Peyer's patch (tissue), 4 donors: ENCODE measurements at regions not wholly inside any gene's neighbourhood (a gene's known extent, or its start where the extent isn't known, plus 50 kb on each side); places are given as distances from the start of the nearest gene placed in this dataset.

Experiments used
- DNase-seq, 3 donors: peaks; one replicate each; pipeline ENCODE4 v3.0.0-alpha.2; 2017 to 2019
- H3K27ac ChIP-seq, 4 donors: fragments of 200-600 bp; sonication (generic); one replicate each; pipeline ENCODE4 v1.5.1; 2016 to 2019
- H3K27me3 ChIP-seq, 2 donors: fragments of 200-600 bp; sonication (generic); one replicate each; pipeline ENCODE4 v1.5.1; 2019
- H3K36me3 ChIP-seq, 3 donors: fragments of 200-600 bp; sonication (generic); one replicate each; pipeline ENCODE4 v1.5.1; 2016 to 2019
- H3K4me1 ChIP-seq, 4 donors: fragments of 200-600 bp; sonication (generic); one replicate each; pipeline ENCODE4 v1.5.1; 2016 to 2019
- H3K4me3 ChIP-seq, 4 donors: fragments of 200-600 bp; sonication (generic); 1 replicate in 3 of 4; 2 replicates in 1 of 4; pipeline ENCODE4 v1.5.1; 2016 to 2019; ENCODE audit warnings: mild to moderate bottlenecking in 1 of 4
- H3K9me3 ChIP-seq, 4 donors: fragments of 200-600 bp; sonication (generic); one replicate each; pipeline ENCODE4 v1.5.1; 2016 to 2019; ENCODE audit warnings: mild to moderate bottlenecking in 1 of 4
- POLR2A ChIP-seq, 2 donors: fragments of 450-650 bp; IDR thresholded peaks; one replicate each; pipeline ENCODE4 v1.5.1; 2017; ENCODE audit warnings: antibody characterized with exemption in 2 of 2, mild to moderate bottlenecking in 2 of 2, moderate library complexity in 2 of 2
- TF ChIP-seq, protein P1 (sequence below), 6 experiments: fragments of 450-650 bp in 4 of 6; fragments of 200-600 bp in 2 of 6; sonication (generic) in 1 of 6; IDR thresholded peaks; one replicate each; pipeline ENCODE4 v1.5.1; 2017 to 2019; ENCODE audit warnings: antibody characterized with exemption in 6 of 6, mild to moderate bottlenecking in 3 of 6, moderate library complexity in 1 of 6

DNA sequence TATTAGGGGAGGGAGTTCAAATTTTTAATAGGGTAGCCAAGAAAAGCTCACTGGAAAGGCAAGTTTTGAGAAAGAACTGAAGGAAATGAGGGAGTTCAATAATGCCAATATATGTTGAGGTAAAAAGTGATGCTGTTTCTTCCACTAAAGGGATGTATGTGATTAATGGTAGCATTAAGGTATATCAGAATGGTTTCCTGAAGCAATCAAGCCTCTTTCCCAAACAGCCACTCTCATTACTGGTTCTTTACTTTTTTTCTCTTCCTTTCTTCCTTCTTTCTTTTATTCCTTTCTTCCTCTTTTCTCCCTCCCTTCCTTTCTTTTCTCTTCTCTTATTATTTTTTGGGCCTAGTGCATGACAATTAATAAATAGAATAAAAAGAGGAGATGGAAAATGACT lies 433.5 kb downstream of the SATB2 start:
- no peak overlapping the region for H3K4me3 ChIP-seq
- no peaks in the 10 kb centered on the region for H3K4me1 ChIP-seq
- no peaks in the 10 kb centered on the region for H3K27me3 ChIP-seq
- H3K9me3 ChIP-seq, result no peaks in the 10 kb centered on the region
- no peak overlapping the region for H3K27ac ChIP-seq
- DNase-seq, result no peak
- TF ChIP-seq, protein P1, sequence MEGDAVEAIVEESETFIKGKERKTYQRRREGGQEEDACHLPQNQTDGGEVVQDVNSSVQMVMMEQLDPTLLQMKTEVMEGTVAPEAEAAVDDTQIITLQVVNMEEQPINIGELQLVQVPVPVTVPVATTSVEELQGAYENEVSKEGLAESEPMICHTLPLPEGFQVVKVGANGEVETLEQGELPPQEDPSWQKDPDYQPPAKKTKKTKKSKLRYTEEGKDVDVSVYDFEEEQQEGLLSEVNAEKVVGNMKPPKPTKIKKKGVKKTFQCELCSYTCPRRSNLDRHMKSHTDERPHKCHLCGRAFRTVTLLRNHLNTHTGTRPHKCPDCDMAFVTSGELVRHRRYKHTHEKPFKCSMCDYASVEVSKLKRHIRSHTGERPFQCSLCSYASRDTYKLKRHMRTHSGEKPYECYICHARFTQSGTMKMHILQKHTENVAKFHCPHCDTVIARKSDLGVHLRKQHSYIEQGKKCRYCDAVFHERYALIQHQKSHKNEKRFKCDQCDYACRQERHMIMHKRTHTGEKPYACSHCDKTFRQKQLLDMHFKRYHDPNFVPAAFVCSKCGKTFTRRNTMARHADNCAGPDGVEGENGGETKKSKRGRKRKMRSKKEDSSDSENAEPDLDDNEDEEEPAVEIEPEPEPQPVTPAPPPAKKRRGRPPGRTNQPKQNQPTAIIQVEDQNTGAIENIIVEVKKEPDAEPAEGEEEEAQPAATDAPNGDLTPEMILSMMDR (IDR thresholded peaks at IDR 0.05), result no peak
- TF ChIP-seq POLR2A (IDR thresholded peaks at IDR 0.05), result no peak
- H3K36me3 ChIP-seq, result no peaks in the 10 kb centered on the region

DNA sequence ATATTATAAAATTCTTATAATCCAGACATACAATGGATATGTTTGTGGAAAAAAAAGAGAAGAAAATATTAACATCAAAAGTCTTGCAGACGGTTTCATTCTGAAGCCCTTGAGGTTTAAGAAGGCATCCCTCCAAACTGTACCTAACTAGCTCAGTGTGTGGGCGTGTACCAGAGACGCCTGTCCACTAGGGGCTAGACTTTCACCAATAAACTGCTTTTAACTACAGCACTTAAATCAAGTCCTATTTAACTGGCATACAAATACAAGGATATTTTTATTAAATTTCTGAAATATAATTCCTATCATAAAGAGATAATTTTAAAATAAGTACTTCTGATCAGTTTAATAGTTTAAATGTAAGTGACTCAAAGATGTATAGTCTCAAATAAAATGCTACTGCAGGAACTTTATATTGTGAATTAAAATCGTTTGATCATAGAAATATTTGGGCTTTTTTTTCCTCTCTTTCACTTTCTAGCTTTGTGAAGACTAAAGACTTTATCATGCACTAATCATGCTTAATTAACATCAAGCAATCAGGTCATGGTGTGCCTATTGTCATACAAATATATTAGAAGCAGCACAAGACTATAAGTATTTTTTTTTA lies 437.7 kb downstream of the SATB2 start:
- no peak for DNase-seq

DNA sequence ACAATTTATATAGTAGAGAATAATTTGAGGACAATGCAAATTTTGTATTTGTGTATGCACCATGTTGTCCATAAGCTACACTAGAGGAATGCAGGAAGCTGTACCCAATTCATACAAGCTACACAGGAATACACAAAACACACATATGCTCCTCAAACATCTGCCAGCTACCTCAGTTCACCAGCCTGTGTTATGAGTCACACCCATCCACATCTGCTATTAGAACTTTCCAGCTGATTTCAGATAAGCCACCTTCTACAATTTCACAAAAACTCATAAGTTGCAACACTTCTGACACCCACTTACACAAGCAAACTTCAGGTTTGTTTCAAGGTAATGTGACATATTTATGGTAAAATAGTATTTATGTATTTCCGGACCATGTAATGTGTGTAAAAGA lies 438.9 kb downstream of the SATB2 start:
- no peak for DNase-seq
- no peak overlapping the region for H3K27ac ChIP-seq
- no peaks in the 10 kb centered on the region for H3K36me3 ChIP-seq
- H3K4me3 ChIP-seq, result no peak overlapping the region
- no peaks in the 10 kb centered on the region for H3K27me3 ChIP-seq
- no peak for TF ChIP-seq POLR2A (IDR thresholded peaks at IDR 0.05)
- TF ChIP-seq, protein P1 (IDR thresholded peaks at IDR 0.05), result no peak
- H3K4me1 ChIP-seq, result no peaks in the 10 kb centered on the region
- no peaks in the 10 kb centered on the region for H3K9me3 ChIP-seq

More for the DNA sequence above, 437.7 kb downstream of the SATB2 start:
- Histone ChIP-seq H3K36me3 (no peaks in the 10 kb centered on the region), H3K9me3 (no peaks in the 10 kb centered on the region), H3K4me3 (no peak overlapping the region), H3K27me3 (no peaks in the 10 kb centered on the region), H3K4me1 (no peaks in the 10 kb centered on the region), H3K27ac (no peak overlapping the region)
- TF ChIP-seq, protein P1 (IDR thresholded peaks at IDR 0.05), result peak in 3 of 6 experiments; percentile 41 to 50 (median 49)
- no peak for TF ChIP-seq POLR2A (IDR thresholded peaks at IDR 0.05)

DNA sequence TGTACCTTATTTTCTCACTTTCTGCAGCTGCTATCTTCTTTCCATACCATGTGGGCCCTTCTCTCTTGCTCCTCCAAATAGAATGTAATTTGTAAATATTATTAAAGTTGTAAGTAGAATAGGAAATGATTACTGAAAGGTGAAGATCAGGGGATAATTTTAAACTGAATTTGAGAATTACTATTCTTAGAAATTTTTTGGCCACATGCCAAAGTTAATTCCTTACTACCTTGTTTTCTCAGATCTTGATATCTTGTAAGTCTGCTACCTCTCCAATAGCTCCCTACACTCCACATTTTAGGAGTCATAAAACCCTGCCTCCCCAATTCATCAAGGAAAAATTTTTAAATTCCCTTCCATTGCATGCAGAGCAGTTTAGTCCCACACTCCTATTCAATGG lies 442.7 kb downstream of the SATB2 start:
- H3K27ac ChIP-seq, result no peak overlapping the region
- no peaks in the 10 kb centered on the region for H3K36me3 ChIP-seq
- H3K9me3 ChIP-seq, result no peaks in the 10 kb centered on the region
- no peak overlapping the region for H3K4me3 ChIP-seq
- H3K4me1 ChIP-seq, result no peaks in the 10 kb centered on the region
- no peak for DNase-seq
- H3K27me3 ChIP-seq, result no peaks in the 10 kb centered on the region
- TF ChIP-seq POLR2A (IDR thresholded peaks at IDR 0.05), result no peak
- TF ChIP-seq, protein P1 (IDR thresholded peaks at IDR 0.05), result no peak

DNA sequence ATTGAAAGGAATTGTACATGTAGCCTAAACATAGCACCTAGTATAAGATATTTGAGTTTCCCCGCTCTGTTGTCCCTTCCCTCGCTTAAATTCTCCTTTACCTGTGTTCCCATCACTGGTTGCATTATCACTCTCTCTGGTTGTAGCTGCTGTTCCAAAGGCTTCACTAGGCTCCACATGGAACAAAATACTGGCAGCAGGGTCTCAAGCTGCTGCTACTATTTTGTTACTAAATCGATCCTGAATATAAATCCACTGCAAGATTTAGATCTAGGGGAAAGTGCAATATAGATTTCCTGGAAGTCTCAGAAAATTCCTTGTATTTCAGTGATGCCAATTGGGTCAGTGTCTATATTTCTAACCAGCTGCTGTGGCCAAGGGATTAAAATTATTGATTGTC lies 443.5 kb downstream of the SATB2 start:
- no peak for TF ChIP-seq POLR2A (IDR thresholded peaks at IDR 0.05)
- TF ChIP-seq, protein P1 (IDR thresholded peaks at IDR 0.05), result no peak
- Histone ChIP-seq H3K4me1 (no peaks in the 10 kb centered on the region), H3K4me3 (no peak overlapping the region), H3K36me3 (no peaks in the 10 kb centered on the region), H3K27ac (no peak overlapping the region), H3K9me3 (no peaks in the 10 kb centered on the region), H3K27me3 (no peaks in the 10 kb centered on the region)
- DNase-seq, result no peak

DNA sequence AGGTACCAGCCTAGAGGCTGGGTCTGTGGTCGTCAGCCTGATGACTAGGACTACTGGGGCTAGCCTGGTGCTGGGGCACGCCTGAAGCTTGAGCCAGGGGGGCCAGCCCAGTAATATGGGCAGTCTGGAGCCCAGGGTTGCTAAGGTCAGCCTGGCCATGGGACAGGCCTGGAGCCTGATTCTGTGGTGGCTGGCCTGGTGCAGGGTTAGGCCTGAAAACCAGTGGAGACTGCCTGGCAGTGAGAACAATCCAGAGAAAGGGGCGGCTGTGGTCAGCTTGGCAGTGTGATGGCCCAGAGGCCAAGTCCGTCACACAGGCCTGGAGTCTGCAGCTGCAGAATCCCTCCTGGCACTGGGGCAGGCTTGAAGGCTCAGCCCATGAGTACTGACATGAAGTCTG lies 445.8 kb downstream of the SATB2 start:
- TF ChIP-seq, protein P1 (IDR thresholded peaks at IDR 0.05), result no peak
- no peak for TF ChIP-seq POLR2A (IDR thresholded peaks at IDR 0.05)
- no peak for DNase-seq
- no peaks in the 10 kb centered on the region for H3K36me3 ChIP-seq

More for the DNA sequence above, 445.8 kb downstream of the SATB2 start:
- no peaks in the 10 kb centered on the region for H3K27me3 ChIP-seq
- H3K4me1 ChIP-seq, result no peaks in the 10 kb centered on the region
- H3K9me3 ChIP-seq, result no peaks in the 10 kb centered on the region
- H3K4me3 ChIP-seq, result no peak overlapping the region
- no peak overlapping the region for H3K27ac ChIP-seq
